ENCODE measurements at regions not wholly inside any gene's neighbourhood (a gene's known extent, or its start where the extent isn't known, plus 50 kb on each side); places are given as distances from the start of the nearest gene placed in this dataset.

DNA sequence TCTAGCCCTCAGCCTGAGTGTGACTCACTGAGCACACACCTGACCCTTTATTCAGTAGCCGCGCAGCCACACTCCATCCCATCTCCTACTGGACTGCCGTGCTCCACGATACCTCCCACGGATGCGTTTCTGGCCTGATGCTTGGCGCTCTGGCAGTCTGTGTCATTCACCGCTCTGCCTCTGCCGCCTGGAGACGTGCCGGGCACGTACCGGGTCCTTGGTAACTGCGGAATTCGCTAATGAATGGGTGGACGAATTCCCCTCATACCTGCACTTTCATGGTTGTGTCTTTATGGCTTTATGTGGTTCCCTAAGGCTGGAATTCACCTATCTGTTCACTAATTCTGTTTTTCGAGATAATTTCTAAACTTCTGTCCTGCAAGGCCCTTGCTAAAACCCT lies 405.7 kb downstream of the QKI start:
- Histone ChIP-seq H3K4me3 (ENCODE audit: control insufficient read depth in 2 of 3, extremely low read depth in 1 of 3, insufficient read depth in 2 of 3, low read depth in 1 of 3, low read length in 3 of 3) (no peak overlapping the region), H3K9ac (ENCODE audit: control insufficient read depth, extremely low read depth, insufficient read depth, low read length) (no peak overlapping the region), H3K9me3 (ENCODE audit: control insufficient read depth, low read depth, low read length) (no peaks in the 10 kb centered on the region), H3K27me3 (ENCODE audit: control insufficient read depth, extremely low read depth, insufficient read depth, low read length) (no peaks in the 10 kb centered on the region), H3K36me3 (ENCODE audit: control insufficient read depth in 2 of 2, extremely low read depth in 1 of 2, insufficient read depth in 2 of 2, low read length in 2 of 2) (no peaks in the 10 kb centered on the region), H2AFZ (ENCODE audit: control insufficient read depth, low read length) (no peak overlapping the region), H3K4me2 (ENCODE audit: control insufficient read depth, extremely low read depth, insufficient read depth, low read depth, low read length) (no peak overlapping the region), H3K9me1 (ENCODE audit: control insufficient read depth, extremely low read depth, insufficient read depth, low read length) (no peaks in the 10 kb centered on the region), H3K4me1 (ENCODE audit: control insufficient read depth, extremely low read depth, insufficient read depth, low read length) (no peaks in the 10 kb centered on the region), H3K79me2 (ENCODE audit: control insufficient read depth, insufficient read depth, low read length) (no peaks in the 10 kb centered on the region), H4K20me1 (ENCODE audit: control insufficient read depth, extremely low read depth, insufficient read depth, low read length) (no peaks in the 10 kb centered on the region), H3K27ac (ENCODE audit: control insufficient read depth, insufficient read depth, low read length) (no peak overlapping the region)
- dilution Hi-C loops (cut with MboI; ENCODE audit: extremely low pct_ligation_motif_present, low sequenced_read_pairs) = no loop called here
- FAIRE-seq (no peak), DNase-seq (ENCODE audit: low read depth, low spot score) (no peak)
- TF ChIP-seq, protein P1, sequence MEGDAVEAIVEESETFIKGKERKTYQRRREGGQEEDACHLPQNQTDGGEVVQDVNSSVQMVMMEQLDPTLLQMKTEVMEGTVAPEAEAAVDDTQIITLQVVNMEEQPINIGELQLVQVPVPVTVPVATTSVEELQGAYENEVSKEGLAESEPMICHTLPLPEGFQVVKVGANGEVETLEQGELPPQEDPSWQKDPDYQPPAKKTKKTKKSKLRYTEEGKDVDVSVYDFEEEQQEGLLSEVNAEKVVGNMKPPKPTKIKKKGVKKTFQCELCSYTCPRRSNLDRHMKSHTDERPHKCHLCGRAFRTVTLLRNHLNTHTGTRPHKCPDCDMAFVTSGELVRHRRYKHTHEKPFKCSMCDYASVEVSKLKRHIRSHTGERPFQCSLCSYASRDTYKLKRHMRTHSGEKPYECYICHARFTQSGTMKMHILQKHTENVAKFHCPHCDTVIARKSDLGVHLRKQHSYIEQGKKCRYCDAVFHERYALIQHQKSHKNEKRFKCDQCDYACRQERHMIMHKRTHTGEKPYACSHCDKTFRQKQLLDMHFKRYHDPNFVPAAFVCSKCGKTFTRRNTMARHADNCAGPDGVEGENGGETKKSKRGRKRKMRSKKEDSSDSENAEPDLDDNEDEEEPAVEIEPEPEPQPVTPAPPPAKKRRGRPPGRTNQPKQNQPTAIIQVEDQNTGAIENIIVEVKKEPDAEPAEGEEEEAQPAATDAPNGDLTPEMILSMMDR (optimal IDR thresholded peaks at IDR 0.05 in 1 of 3, IDR thresholded peaks at IDR 0.05 in 1 of 3, conservative IDR thresholded peaks at IDR 0.05 in 1 of 3; ENCODE audit: extremely low read depth in 1 of 3, insufficient read depth in 2 of 3, low read length in 3 of 3) = no peak
- TF ChIP-seq EZH2 (IDR thresholded peaks at IDR 0.05; ENCODE audit: low read length) = no peak

DNA sequence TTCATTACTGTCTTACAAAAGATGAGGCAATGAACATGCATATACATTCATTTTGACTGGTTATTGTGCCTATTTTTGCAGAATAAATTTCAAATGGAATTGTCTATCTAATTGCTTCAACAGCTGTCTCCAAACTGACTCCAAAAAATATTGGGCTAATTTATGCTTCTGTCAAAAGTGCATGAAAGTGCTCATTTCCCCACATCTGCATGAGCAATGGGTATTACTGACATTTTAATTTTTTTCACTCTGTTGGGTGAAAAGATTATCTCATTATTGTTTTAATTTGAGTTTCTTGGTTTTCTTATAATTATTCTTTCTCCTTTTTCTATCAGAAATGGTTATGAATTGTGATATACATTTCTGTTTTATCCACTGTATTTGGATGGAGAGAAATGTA lies 404.2 kb downstream of the QKI start:
- no peaks in the 10 kb centered on the region for H4K20me1 ChIP-seq (ENCODE audit: control insufficient read depth, extremely low read depth, insufficient read depth, low read length)
- no peak overlapping the region for H2AFZ ChIP-seq (ENCODE audit: control insufficient read depth, low read length)
- dilution Hi-C loops (cut with MboI; ENCODE audit: extremely low pct_ligation_motif_present, low sequenced_read_pairs) = no loop called here
- H3K9ac ChIP-seq (ENCODE audit: control insufficient read depth, extremely low read depth, insufficient read depth, low read length) = no peak overlapping the region
- H3K4me3 ChIP-seq (ENCODE audit: control insufficient read depth in 2 of 3, extremely low read depth in 1 of 3, insufficient read depth in 2 of 3, low read depth in 1 of 3, low read length in 3 of 3) = no peak overlapping the region
- H3K36me3 ChIP-seq (ENCODE audit: control insufficient read depth in 2 of 2, extremely low read depth in 1 of 2, insufficient read depth in 2 of 2, low read length in 2 of 2) = no peaks in the 10 kb centered on the region
- no peak overlapping the region for H3K4me2 ChIP-seq (ENCODE audit: control insufficient read depth, extremely low read depth, insufficient read depth, low read depth, low read length)
- DNase-seq (ENCODE audit: low read depth, low spot score) (no peak), FAIRE-seq (no peak)
- H3K4me1 ChIP-seq (ENCODE audit: control insufficient read depth, extremely low read depth, insufficient read depth, low read length) = no peaks in the 10 kb centered on the region
- no peaks in the 10 kb centered on the region for H3K79me2 ChIP-seq (ENCODE audit: control insufficient read depth, insufficient read depth, low read length)
- no peaks in the 10 kb centered on the region for H3K9me3 ChIP-seq (ENCODE audit: control insufficient read depth, low read depth, low read length)
- no peaks in the 10 kb centered on the region for H3K27me3 ChIP-seq (ENCODE audit: control insufficient read depth, extremely low read depth, insufficient read depth, low read length)
- H3K27ac ChIP-seq (ENCODE audit: control insufficient read depth, insufficient read depth, low read length) = no peak overlapping the region
- H3K9me1 ChIP-seq (ENCODE audit: control insufficient read depth, extremely low read depth, insufficient read depth, low read length) = no peaks in the 10 kb centered on the region
- TF ChIP-seq EZH2 (IDR thresholded peaks at IDR 0.05; ENCODE audit: low read length) = no peak
- TF ChIP-seq, protein P1 (optimal IDR thresholded peaks at IDR 0.05 in 1 of 3, IDR thresholded peaks at IDR 0.05 in 1 of 3, conservative IDR thresholded peaks at IDR 0.05 in 1 of 3; ENCODE audit: extremely low read depth in 1 of 3, insufficient read depth in 2 of 3, low read length in 3 of 3) = no peak

All from keratinocyte (primary cell).